ENCODE measurements at regions not wholly inside any gene's neighbourhood (a gene's known extent, or its start where the extent isn't known, plus 50 kb on each side); places are given as distances from the start of the nearest gene placed in this dataset.

DNA sequence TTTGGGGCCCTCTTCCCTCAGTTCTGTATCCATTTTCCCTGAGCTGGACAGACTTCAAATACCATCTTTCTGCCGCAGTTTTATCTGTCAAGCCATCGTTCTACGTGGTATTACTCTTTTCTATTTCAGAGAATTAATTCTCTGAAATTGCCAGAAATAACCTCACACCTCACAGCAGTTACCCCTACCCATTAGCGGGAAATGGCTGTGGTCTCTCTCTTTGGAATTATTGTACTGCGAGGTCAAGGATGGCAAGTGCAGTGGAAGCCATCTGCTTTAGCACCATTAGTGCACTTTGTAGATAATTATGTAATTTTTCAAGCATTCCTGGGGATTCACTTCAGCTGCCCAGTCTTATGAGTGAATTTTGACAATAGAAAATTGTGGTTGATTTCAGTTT, 147.8 kb upstream of the CDH4 start:
- TF ChIP-seq, protein P1, sequence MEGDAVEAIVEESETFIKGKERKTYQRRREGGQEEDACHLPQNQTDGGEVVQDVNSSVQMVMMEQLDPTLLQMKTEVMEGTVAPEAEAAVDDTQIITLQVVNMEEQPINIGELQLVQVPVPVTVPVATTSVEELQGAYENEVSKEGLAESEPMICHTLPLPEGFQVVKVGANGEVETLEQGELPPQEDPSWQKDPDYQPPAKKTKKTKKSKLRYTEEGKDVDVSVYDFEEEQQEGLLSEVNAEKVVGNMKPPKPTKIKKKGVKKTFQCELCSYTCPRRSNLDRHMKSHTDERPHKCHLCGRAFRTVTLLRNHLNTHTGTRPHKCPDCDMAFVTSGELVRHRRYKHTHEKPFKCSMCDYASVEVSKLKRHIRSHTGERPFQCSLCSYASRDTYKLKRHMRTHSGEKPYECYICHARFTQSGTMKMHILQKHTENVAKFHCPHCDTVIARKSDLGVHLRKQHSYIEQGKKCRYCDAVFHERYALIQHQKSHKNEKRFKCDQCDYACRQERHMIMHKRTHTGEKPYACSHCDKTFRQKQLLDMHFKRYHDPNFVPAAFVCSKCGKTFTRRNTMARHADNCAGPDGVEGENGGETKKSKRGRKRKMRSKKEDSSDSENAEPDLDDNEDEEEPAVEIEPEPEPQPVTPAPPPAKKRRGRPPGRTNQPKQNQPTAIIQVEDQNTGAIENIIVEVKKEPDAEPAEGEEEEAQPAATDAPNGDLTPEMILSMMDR (IDR thresholded peaks at IDR 0.05), result no peak
- Histone ChIP-seq H3K36me3 (no peaks in the 10 kb centered on the region), H3K4me1 (ENCODE audit: control insufficient read depth in 1 of 2, insufficient read depth in 1 of 2, low read depth in 1 of 2, low read length in 1 of 2) (no peaks in the 10 kb centered on the region), H3K27ac (no peak overlapping the region), H3K27me3 (no peaks in the 10 kb centered on the region), H3K4me3 (ENCODE audit: low read depth in 1 of 2, low read length in 1 of 2) (no peak overlapping the region), H3K9me3 (no peaks in the 10 kb centered on the region)

DNA sequence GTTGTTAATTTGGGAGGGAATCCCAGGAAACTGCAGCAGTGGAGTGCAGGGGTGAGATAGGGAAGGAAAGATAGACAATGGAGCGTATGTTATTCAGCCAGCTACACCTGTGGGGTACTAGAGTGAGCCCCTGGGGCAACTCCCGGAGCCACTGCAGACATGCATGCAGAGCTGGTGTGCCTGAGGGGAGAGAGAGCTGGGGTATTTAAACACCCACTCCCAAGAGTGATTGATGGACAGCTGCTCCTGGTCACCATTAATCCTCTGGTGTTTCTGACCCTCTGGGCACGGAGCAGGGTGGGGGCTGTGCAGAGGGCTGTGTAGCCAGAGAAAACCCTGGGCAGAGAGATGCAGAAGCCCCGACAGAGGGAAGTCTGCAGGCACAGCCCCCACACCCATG, 146.7 kb upstream of the CDH4 start:
- Histone ChIP-seq H3K9me3 (no peaks in the 10 kb centered on the region), H3K4me3 (ENCODE audit: low read depth in 1 of 2, low read length in 1 of 2) (no peak overlapping the region), H3K27me3 (no peaks in the 10 kb centered on the region), H3K4me1 (ENCODE audit: control insufficient read depth in 1 of 2, insufficient read depth in 1 of 2, low read depth in 1 of 2, low read length in 1 of 2) (no peaks in the 10 kb centered on the region), H3K36me3 (no peaks in the 10 kb centered on the region), H3K27ac (no peak overlapping the region)
- TF ChIP-seq, protein P1 (IDR thresholded peaks at IDR 0.05), result no peak

DNA sequence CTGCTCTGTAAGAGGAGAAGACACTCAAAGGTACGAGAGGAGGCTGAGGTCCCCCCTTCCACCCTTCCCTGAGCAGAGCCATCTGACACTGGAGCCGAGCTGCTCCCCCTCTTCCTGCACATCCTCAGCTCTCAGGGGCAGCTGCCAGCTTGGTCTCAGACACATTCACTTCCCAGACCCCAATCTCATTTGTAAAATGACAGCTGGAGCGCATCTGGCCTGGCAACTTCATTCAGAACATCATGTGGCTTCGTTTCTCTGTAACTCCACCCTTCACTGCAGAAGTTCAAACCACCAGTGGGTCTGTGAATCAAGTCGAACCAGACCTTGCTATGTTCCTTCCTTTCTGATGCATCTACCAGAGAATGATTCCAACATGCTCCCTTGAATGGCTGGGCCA, 145.6 kb upstream of the CDH4 start:
- Histone ChIP-seq H3K27ac (no peak overlapping the region), H3K9me3 (no peaks in the 10 kb centered on the region), H3K4me3 (ENCODE audit: low read depth in 1 of 2, low read length in 1 of 2) (no peak overlapping the region), H3K36me3 (no peaks in the 10 kb centered on the region), H3K4me1 (ENCODE audit: control insufficient read depth in 1 of 2, insufficient read depth in 1 of 2, low read depth in 1 of 2, low read length in 1 of 2) (no peaks in the 10 kb centered on the region), H3K27me3 (no peaks in the 10 kb centered on the region)
- TF ChIP-seq, protein P1 (IDR thresholded peaks at IDR 0.05), result no peak

DNA sequence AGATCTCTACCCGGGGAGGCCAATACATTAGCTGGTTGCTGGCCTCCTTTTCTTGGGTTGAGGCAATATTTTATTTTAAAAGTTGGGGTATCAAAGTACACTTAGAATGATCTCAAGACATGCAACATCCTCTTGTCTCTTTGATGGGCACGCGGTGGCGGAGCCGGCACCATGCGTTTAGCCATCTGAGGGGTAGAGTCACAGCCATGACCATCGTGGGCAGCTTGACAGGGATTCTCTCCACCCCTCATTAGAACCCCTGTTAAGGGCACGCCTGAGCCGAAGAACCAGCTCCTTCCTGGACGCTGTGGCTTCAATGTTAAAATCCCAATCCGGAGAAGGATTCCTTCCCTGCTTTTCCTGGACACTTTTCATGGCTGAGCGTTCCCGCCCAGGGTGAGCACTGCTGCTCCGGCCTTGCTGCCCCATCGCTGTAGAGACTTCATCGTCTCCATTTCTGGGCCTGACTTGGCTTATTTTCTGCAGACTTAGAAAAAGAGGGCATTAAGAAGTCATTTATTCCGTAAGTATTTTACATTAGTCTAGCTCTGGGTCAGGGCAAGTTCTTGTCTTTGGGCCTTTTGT, 142.7 kb upstream of the CDH4 start:
- Histone ChIP-seq H3K27ac (no peak overlapping the region), H3K36me3 (no peaks in the 10 kb centered on the region), H3K27me3 (no peaks in the 10 kb centered on the region), H3K4me1 (ENCODE audit: control insufficient read depth in 1 of 2, insufficient read depth in 1 of 2, low read depth in 1 of 2, low read length in 1 of 2) (no peaks in the 10 kb centered on the region), H3K4me3 (ENCODE audit: low read depth in 1 of 2, low read length in 1 of 2) (no peak overlapping the region), H3K9me3 (no peaks in the 10 kb centered on the region)
- TF ChIP-seq, protein P1 (IDR thresholded peaks at IDR 0.05), result no peak

DNA sequence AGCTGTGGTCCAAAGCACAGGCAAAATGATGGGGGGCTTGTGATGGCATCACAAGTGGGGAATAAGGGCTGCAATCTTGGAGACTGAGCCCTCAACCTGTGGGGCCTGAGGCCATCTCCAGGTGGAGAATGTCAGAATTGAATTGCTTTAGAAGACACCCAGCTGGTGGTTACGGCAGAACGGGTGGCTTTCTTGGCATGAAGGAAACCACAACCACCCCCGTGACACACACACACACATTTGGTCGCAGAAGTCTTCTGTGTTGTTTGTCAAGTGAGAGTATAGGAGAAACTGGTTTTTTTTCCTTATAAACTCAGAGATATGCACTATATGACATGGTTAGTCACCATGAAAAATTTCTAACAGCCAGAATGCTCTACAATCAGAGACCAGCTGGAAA, 139.5 kb upstream of the CDH4 start:
- Histone ChIP-seq H3K27ac (no peak overlapping the region), H3K9me3 (no peaks in the 10 kb centered on the region), H3K36me3 (no peaks in the 10 kb centered on the region), H3K27me3 (peaks cover 1% of the 10 kb centered on the region), H3K4me3 (ENCODE audit: low read depth in 1 of 2, low read length in 1 of 2) (no peak overlapping the region), H3K4me1 (ENCODE audit: control insufficient read depth in 1 of 2, insufficient read depth in 1 of 2, low read depth in 1 of 2, low read length in 1 of 2) (no peaks in the 10 kb centered on the region)
- TF ChIP-seq, protein P1 (IDR thresholded peaks at IDR 0.05), result no peak

DNA sequence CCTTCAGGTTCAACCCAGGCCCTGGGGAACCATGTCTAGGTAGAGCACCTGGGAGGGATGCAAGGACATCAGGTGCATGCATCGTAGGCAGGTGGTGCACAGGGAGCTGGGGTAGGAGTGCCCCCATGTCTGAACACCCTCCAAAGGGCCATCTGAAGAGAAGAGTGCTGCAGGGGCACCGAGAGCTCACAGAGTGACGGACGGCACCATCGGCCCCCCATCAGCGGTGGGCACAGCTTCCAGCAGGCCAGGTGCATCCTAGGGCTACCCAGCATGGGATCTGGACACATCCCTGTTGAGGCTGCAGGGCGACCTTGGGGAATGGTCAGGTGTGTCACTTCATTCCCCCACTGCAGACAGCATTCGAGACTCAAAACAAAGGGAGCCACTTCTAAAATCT, 138.3 kb upstream of the CDH4 start:
- Histone ChIP-seq H3K9me3 (no peaks in the 10 kb centered on the region), H3K4me1 (ENCODE audit: control insufficient read depth in 1 of 2, insufficient read depth in 1 of 2, low read depth in 1 of 2, low read length in 1 of 2) (no peaks in the 10 kb centered on the region), H3K36me3 (no peaks in the 10 kb centered on the region), H3K27me3 (peaks cover 12% of the 10 kb centered on the region), H3K27ac (no peak overlapping the region), H3K4me3 (ENCODE audit: low read depth in 1 of 2, low read length in 1 of 2) (no peak overlapping the region)
- TF ChIP-seq, protein P1 (IDR thresholded peaks at IDR 0.05), result no peak
